Heart left ventricle (tissue), 13 donors: ENCODE measurements at regions not wholly inside any gene's neighbourhood (a gene's known extent, or its start where the extent isn't known, plus 50 kb on each side); places are given as distances from the start of the nearest gene placed in this dataset.

Experiments used
- POLR2A ChIP-seq, 2 donors: fragments of 450-650 bp; IDR thresholded peaks; one replicate each; pipeline ENCODE4 v1.6.1; 2017; ENCODE audit warnings: antibody characterized with exemption in 2 of 2, mild to moderate bottlenecking in 2 of 2, moderate library complexity in 2 of 2
- TF ChIP-seq, protein P1 (sequence below), 12 donors: fragments of 200-600 bp; sonication (generic) in 4 of 12; IDR thresholded peaks; one replicate each; pipeline versions ENCODE4 v1.5.0 to v1.8.0; 2018 to 2022; ENCODE audit warnings: antibody characterized with exemption in 12 of 12, mild to moderate bottlenecking in 5 of 12
- donor health status: ischemic (EF 13 %, LVEDD 7.1; RV severe dilation, severe dysfunction).
- donor health status: DM: no; HTN: yes; CAD: no.
- donor health status: DM: no; HTN: no; CAD: no.
- donor health status: ischemic (EF 25% LVEDD 6.9; RV normal size, moderate dysfunction).
- donor health status: ischemic (EF 25% LVEDD 5.7; RV mildly dilated, moderate dysfunction).
- donor health status: ischemic (EF 35%, LVEDD 5.7; RV mildly dilated, moderate dysfunction).
- donor health status: nonischemic (EF 11% LVEDD 7.7; RV severe dilation, severe dysfunction).
- donor health status: DM: yes; HTN: yes; CAD: no.
- donor health status: PGD.
- donor health status: ischemic (EF 29% LVEDD 5.4; RV normal size, mild dysfunction).
- donor health status: nonischemic (EF 23%, LVEDD 6.1; RV moderate dilation, normal function).

DNA sequence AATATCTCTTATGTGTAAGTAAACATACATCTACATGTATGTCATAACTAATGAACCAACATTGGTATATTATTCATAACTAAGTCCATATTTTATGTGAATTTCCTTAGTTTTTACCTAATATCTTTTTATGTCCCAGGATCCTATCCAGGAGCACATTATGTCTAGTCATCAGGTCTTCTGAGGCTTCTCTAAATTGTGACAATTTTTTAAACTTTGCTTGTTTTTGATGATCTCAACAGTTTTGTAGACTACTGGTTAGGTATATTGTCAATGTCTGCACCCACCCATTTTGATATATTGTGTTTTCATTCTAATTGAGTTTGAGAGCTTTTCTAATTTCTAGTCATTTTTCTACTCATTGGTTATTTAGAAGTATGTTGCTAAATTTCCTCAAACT, 288.2 kb upstream of the DIO3 start:
- TF ChIP-seq, protein P1, sequence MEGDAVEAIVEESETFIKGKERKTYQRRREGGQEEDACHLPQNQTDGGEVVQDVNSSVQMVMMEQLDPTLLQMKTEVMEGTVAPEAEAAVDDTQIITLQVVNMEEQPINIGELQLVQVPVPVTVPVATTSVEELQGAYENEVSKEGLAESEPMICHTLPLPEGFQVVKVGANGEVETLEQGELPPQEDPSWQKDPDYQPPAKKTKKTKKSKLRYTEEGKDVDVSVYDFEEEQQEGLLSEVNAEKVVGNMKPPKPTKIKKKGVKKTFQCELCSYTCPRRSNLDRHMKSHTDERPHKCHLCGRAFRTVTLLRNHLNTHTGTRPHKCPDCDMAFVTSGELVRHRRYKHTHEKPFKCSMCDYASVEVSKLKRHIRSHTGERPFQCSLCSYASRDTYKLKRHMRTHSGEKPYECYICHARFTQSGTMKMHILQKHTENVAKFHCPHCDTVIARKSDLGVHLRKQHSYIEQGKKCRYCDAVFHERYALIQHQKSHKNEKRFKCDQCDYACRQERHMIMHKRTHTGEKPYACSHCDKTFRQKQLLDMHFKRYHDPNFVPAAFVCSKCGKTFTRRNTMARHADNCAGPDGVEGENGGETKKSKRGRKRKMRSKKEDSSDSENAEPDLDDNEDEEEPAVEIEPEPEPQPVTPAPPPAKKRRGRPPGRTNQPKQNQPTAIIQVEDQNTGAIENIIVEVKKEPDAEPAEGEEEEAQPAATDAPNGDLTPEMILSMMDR (IDR thresholded peaks at IDR 0.05) = no peak
- TF ChIP-seq POLR2A (IDR thresholded peaks at IDR 0.05) = no peak
